ENCODE measurements at regions not wholly inside any gene's neighbourhood (a gene's known extent, or its start where the extent isn't known, plus 50 kb on each side); places are given as distances from the start of the nearest gene placed in this dataset.
"Not testable (repeated sequence)": the region's sequence is repeated elsewhere in the genome, so short reads cannot be mapped to it uniquely, and the experiment has no call there.

GRCh38 chr9:87346061-87346665, 151.5 kb upstream of the DAPK1 start:
- H3K36me3 ChIP-seq: no peaks in the 10 kb centered on the region
- DNase-seq: no peak
- no peaks in the 10 kb centered on the region for H3K27me3 ChIP-seq
- no peaks in the 10 kb centered on the region for H3K9me3 ChIP-seq
- H3K4me3 ChIP-seq: no peak overlapping the region

GRCh38 chr9:87350915-87351314, 146.8 kb upstream of the DAPK1 start:
- no peaks in the 10 kb centered on the region for H3K36me3 ChIP-seq
- H3K27me3 ChIP-seq: no peaks in the 10 kb centered on the region
- H3K9me3 ChIP-seq: no peaks in the 10 kb centered on the region
- no peak overlapping the region for H3K4me3 ChIP-seq
- peak; percentile 43 for DNase-seq

GRCh38 chr9:87353301-87353700, 144.4 kb upstream of the DAPK1 start:
- H3K36me3 ChIP-seq: no peaks in the 10 kb centered on the region
- no peak for DNase-seq

GRCh38 chr9:87354147-87354546, 143.5 kb upstream of the DAPK1 start:
- DNase-seq: no peak
- Histone ChIP-seq H3K9me3 (no peaks in the 10 kb centered on the region; the same call in 1 of the 2 replicates), H3K36me3 (no peaks in the 10 kb centered on the region), H3K27me3 (no peaks in the 10 kb centered on the region), H3K4me3 (no peak overlapping the region)

More at GRCh38 chr9:87353301-87353700, 144.4 kb upstream of the DAPK1 start:
- H3K27me3 ChIP-seq: no peaks in the 10 kb centered on the region
- H3K4me3 ChIP-seq: no peak overlapping the region
- H3K9me3 ChIP-seq: no peaks in the 10 kb centered on the region; the same call in 1 of the 2 replicates

- H3K9me3 ChIP-seq: peaks cover 7% of the 10 kb centered on the region
- no peaks in the 10 kb centered on the region for H3K27me3 ChIP-seq
- DNase-seq: no peak
- no peak overlapping the region for H3K4me3 ChIP-seq
- H3K36me3 ChIP-seq: no peaks in the 10 kb centered on the region
Measured at GRCh38 chr9:87357600-87357999, 140.1 kb upstream of the DAPK1 start.

GRCh38 chr9:87359264-87359663, 138.4 kb upstream of the DAPK1 start:
- peak; percentile 36 for DNase-seq
- H3K9me3 ChIP-seq: peaks cover 7% of the 10 kb centered on the region
- H3K36me3 ChIP-seq: no peaks in the 10 kb centered on the region
- H3K27me3 ChIP-seq: no peaks in the 10 kb centered on the region
- H3K4me3 ChIP-seq: no peak overlapping the region

GRCh38 chr9:87359958-87360601, 137.6 kb upstream of the DAPK1 start:
- Histone ChIP-seq H3K36me3 (no peaks in the 10 kb centered on the region), H3K27me3 (no peaks in the 10 kb centered on the region), H3K4me3 (no peak overlapping the region), H3K9me3 (peaks cover 11% of the 10 kb centered on the region)
- no peak for DNase-seq

- H3K9me3 ChIP-seq: 0 out of 2 replicates have a peak, but pooled peaks cover 3% of the 10 kb centered on the region
- no peaks in the 10 kb centered on the region for H3K27me3 ChIP-seq
- no peak overlapping the region for H3K4me3 ChIP-seq
- H3K36me3 ChIP-seq: no peaks in the 10 kb centered on the region
- peak; percentile 80 for DNase-seq
Measured at GRCh38 chr9:87370049-87370685, 127.5 kb upstream of the DAPK1 start.

- H3K4me3 ChIP-seq: no peak overlapping the region
- no peaks in the 10 kb centered on the region for H3K27me3 ChIP-seq
- no peak for DNase-seq
- H3K36me3 ChIP-seq: no peaks in the 10 kb centered on the region
- H3K9me3 ChIP-seq: 0 out of 2 replicates have a peak, but pooled peaks cover 3% of the 10 kb centered on the region
Measured at GRCh38 chr9:87371795-87372355, 125.8 kb upstream of the DAPK1 start.

GRCh38 chr9:87372356-87372851, 125.3 kb upstream of the DAPK1 start:
- 0 out of 2 replicates have a peak, but pooled peaks cover under 1% of the 10 kb centered on the region for H3K9me3 ChIP-seq
- H3K4me3 ChIP-seq: no peak overlapping the region
- no peaks in the 10 kb centered on the region for H3K36me3 ChIP-seq
- no peak for DNase-seq
- H3K27me3 ChIP-seq: no peaks in the 10 kb centered on the region

- not testable (repeated sequence) for H3K36me3 ChIP-seq, H3K9me3 ChIP-seq, H3K4me3 ChIP-seq, H3K27me3 ChIP-seq
- peak; percentile 64 for DNase-seq
Measured at GRCh38 chr9:87374023-87374919, 123.4 kb upstream of the DAPK1 start.

GRCh38 chr9:87375397-87376073, 122.1 kb upstream of the DAPK1 start:
- DNase-seq: peak; percentile 79
- H3K36me3 ChIP-seq: no peaks in the 10 kb centered on the region

GRCh38 chr9:87378676-87379075, 119.0 kb upstream of the DAPK1 start:
- H3K4me3 ChIP-seq: no peak overlapping the region
- H3K36me3 ChIP-seq: no peaks in the 10 kb centered on the region
- H3K27me3 ChIP-seq: no peaks in the 10 kb centered on the region
- no peaks in the 10 kb centered on the region for H3K9me3 ChIP-seq
- DNase-seq: no peak

More at GRCh38 chr9:87375397-87376073, 122.1 kb upstream of the DAPK1 start:
- H3K27me3 ChIP-seq: no peaks in the 10 kb centered on the region
- H3K9me3 ChIP-seq: no peaks in the 10 kb centered on the region
- no peak overlapping the region for H3K4me3 ChIP-seq

GRCh38 chr9:87379300-87379699, 118.4 kb upstream of the DAPK1 start:
- no peak for DNase-seq
- no peaks in the 10 kb centered on the region for H3K36me3 ChIP-seq
- H3K4me3 ChIP-seq: no peak overlapping the region
- H3K27me3 ChIP-seq: no peaks in the 10 kb centered on the region
- H3K9me3 ChIP-seq: no peaks in the 10 kb centered on the region

GRCh38 chr9:87381050-87381711, 116.5 kb upstream of the DAPK1 start:
- no peaks in the 10 kb centered on the region for H3K9me3 ChIP-seq
- no peaks in the 10 kb centered on the region for H3K36me3 ChIP-seq
- no peak overlapping the region for H3K4me3 ChIP-seq
- no peaks in the 10 kb centered on the region for H3K27me3 ChIP-seq
- no peak for DNase-seq

All from MG63 (cell line).